ENCODE measurements at regions not wholly inside any gene's neighbourhood (a gene's known extent, or its start where the extent isn't known, plus 50 kb on each side); places are given as distances from the start of the nearest gene placed in this dataset.

- H3K4me1 Mint-ChIP-seq: no peaks in the 10 kb centered on the region
- no peaks in the 10 kb centered on the region for H3K23me2 ChIP-seq (ENCODE audit: insufficient read length, low read depth, low read length, poor library complexity, severe bottlenecking)
- H3K4me3 Mint-ChIP-seq: no peak overlapping the region
- H3K9ac ChIP-seq (ENCODE audit: extremely low read depth, insufficient read length, low read length): no peak overlapping the region
- no peak overlapping the region for H3T11ph ChIP-seq (ENCODE audit: low read length)
- no peak overlapping the region for H2AFZ ChIP-seq (ENCODE audit: low read length)
- H2AK5ac ChIP-seq (ENCODE audit: insufficient read length, low read length): no peak overlapping the region
- WGBS (ENCODE audit: extremely low coverage, insufficient read length, low lambda C conversion rate): no CpG with 5 or more reads among the region's 2 CpGs
- no peak overlapping the region for H3K14ac ChIP-seq (ENCODE audit: insufficient read depth, low read length)
- no peak for TF ChIP-seq CTCF (conservative IDR thresholded peaks at IDR 0.05)
- no peaks in the 10 kb centered on the region for H3K9me3 ChIP-seq (ENCODE audit: control insufficient read depth, low read depth, low read length)
- H3K4me2 ChIP-seq (ENCODE audit: insufficient read depth, insufficient read length, low read length): no peak overlapping the region
- no peaks in the 10 kb centered on the region for H3K79me2 ChIP-seq (ENCODE audit: insufficient read depth, low read length)
- no peak overlapping the region for H3K4ac ChIP-seq (ENCODE audit: low read depth, low read length)
- H4K8ac ChIP-seq (replicated peaks; ENCODE audit: insufficient read length, low read depth, low read length): no peak overlapping the region
- H4K91ac ChIP-seq (ENCODE audit: insufficient read length, low read depth, low read length): no peak overlapping the region
- H3K56ac ChIP-seq (ENCODE audit: insufficient read length, low read depth, low read length): no peak overlapping the region
- no peaks in the 10 kb centered on the region for H3K27me3 Mint-ChIP-seq (ENCODE audit: low read depth)
- no peaks in the 10 kb centered on the region for H3K79me1 ChIP-seq (ENCODE audit: insufficient read depth, low read depth, low read length, poor library complexity, severe bottlenecking)
- DNase-seq: no peak
- H3K27ac Mint-ChIP-seq: no peak overlapping the region
- no peak overlapping the region for H2BK20ac ChIP-seq (ENCODE audit: low read depth, low read length, poor library complexity, severe bottlenecking)
- H2BK120ac ChIP-seq (ENCODE audit: low read depth, low read length, poor library complexity, severe bottlenecking): no peak overlapping the region
- no peaks in the 10 kb centered on the region for H4K20me1 ChIP-seq (ENCODE audit: control insufficient read depth, insufficient read depth, insufficient read length)
- H2BK12ac ChIP-seq (ENCODE audit: insufficient read length, low read depth, low read length): no peak overlapping the region
- no peak overlapping the region for H2BK5ac ChIP-seq (ENCODE audit: insufficient read length, low read length)
- H3K9me3 Mint-ChIP-seq: no peaks in the 10 kb centered on the region
- H3K27me3 ChIP-seq (ENCODE audit: insufficient read depth, low read length): no peaks in the 10 kb centered on the region
- H3K18ac ChIP-seq (ENCODE audit: insufficient read length, low read depth, low read length): no peak overlapping the region
- H3K23ac ChIP-seq (ENCODE audit: insufficient read length, low read depth, low read length): no peak overlapping the region
- no peak overlapping the region for H3K27ac ChIP-seq (ENCODE audit: insufficient read length, low read depth, low read length)
- no peak overlapping the region for H4K5ac ChIP-seq (ENCODE audit: insufficient read length, low read depth, low read length)
- H3K36me3 Mint-ChIP-seq (ENCODE audit: insufficient read depth in 1 of 3, low read depth in 3 of 3): no peaks in the 10 kb centered on the region; a peak in 1 of 7 replicates
- no peaks in the 10 kb centered on the region for H3K4me1 ChIP-seq (ENCODE audit: insufficient read depth, low read length)
- no peak overlapping the region for H2BK15ac ChIP-seq (ENCODE audit: low read depth, low read length)
These were observed 137.6 kb upstream of the MANEA start for GRCh38 chr6:95439741-95440140.

Measured in H9 (cell line).